H1 (cell line): ENCODE measurements at regions not wholly inside any gene's neighbourhood (a gene's known extent, or its start where the extent isn't known, plus 50 kb on each side); places are given as distances from the start of the nearest gene placed in this dataset.

Experiments used
- CTCF ChIA-PET: fragments of 300-600 bp; sonication (Branson Sonifier 250); formaldehyde crosslinking; loops from one replicate; lab custom pipeline; 2021; ENCODE audit not compliant: partially characterized antibody; lab: Charles Lee
- POLR2A ChIA-PET: fragments of 300-600 bp; sonication (Branson Sonifier 250); formaldehyde crosslinking; loops from one replicate; lab custom pipeline; 2021; ENCODE audit warnings: inconsistent platforms; ENCODE audit not compliant: partially characterized antibody; lab: Charles Lee
- DNase-seq, 2 experiments: peaks; one replicate each; pipeline versions ENCODE4 v3.0.0 to v3.0.0-alpha.2; 2010 to 2022; ENCODE audit warnings: low spot score in 2 of 2, low read depth in 1 of 2, mixed read lengths in 1 of 2
- FAIRE-seq: peaks from 2 replicates; lab custom pipeline; 2011; peaks lifted over from hg19 to GRCh38; lab: Jason Lieb, UNC
- H2AFZ ChIP-seq: 2 replicates; pipeline ENCODE4 v1.8.1; 2012; ENCODE audit warnings: low read length, inconsistent platforms
- H2AK5ac ChIP-seq: 2 replicates; pipeline ENCODE4 v1.6.1; 2013; ENCODE audit warnings: low read depth, low read length
- H2BK120ac ChIP-seq: replicated peaks from 2 replicates; pipeline ENCODE3; 2013; ENCODE audit warnings: low read depth, low read length, inconsistent platforms
- H2BK12ac ChIP-seq: 2 replicates; pipeline ENCODE4 v1.6.1; 2013; ENCODE audit warnings: low read depth, low read length
- H2BK15ac ChIP-seq: 2 replicates; pipeline ENCODE4 v1.6.1; 2013; ENCODE audit warnings: low read length
- H2BK20ac ChIP-seq: 2 replicates; pipeline ENCODE4 v1.6.1; 2013; ENCODE audit warnings: low read length
- H2BK5ac ChIP-seq: 2 replicates; pipeline ENCODE4 v1.6.1; 2013; ENCODE audit warnings: low read depth, low read length
- H3K14ac ChIP-seq: 2 replicates; pipeline ENCODE4 v1.6.1; 2013; ENCODE audit warnings: inconsistent platforms; ENCODE audit not compliant: insufficient read length
- H3K18ac ChIP-seq: 2 replicates; pipeline ENCODE4 v1.6.1; 2013; ENCODE audit warnings: low read length; ENCODE audit errors: extremely low read depth
- H3K23ac ChIP-seq: 2 replicates; pipeline ENCODE4 v1.6.1; 2013; ENCODE audit warnings: inconsistent platforms; ENCODE audit not compliant: insufficient read length
- H3K23me2 ChIP-seq: 2 replicates; pipeline ENCODE4 v1.6.1; 2013; ENCODE audit warnings: low read depth, low read length
- H3K27ac ChIP-seq: 2 replicates; pipeline ENCODE4 v1.6.1; 2011; ENCODE audit warnings: low read depth, low read length, inconsistent platforms
- H3K27me3 ChIP-seq, 4 experiments: replicated peaks in 1 of 4; 1 replicate in 1 of 4; 2 replicates in 3 of 4; pipeline versions ENCODE4 v1.6.1 to v1.8.1; 2011 to 2013; ENCODE audit warnings: low read length in 3 of 4, mild to moderate bottlenecking in 3 of 4, inconsistent platforms in 2 of 4, mixed read lengths in 2 of 4, moderate library complexity in 1 of 4; ENCODE audit not compliant: control insufficient read depth in 3 of 4, insufficient read depth in 3 of 4; ENCODE audit errors: extremely low read depth in 1 of 4
- H3K36me3 ChIP-seq, 4 experiments: 2 replicates each; pipeline versions ENCODE4 v1.6.1 to v1.8.1; 2011 to 2013; ENCODE audit warnings: mild to moderate bottlenecking in 4 of 4, low read length in 3 of 4, moderate library complexity in 2 of 4, control low read depth in 1 of 4, inconsistent platforms in 1 of 4; ENCODE audit not compliant: insufficient read depth in 4 of 4, control insufficient read depth in 2 of 4
- H3K4ac ChIP-seq: replicated peaks from 2 replicates; pipeline ENCODE3; 2013; ENCODE audit warnings: low read length, low read depth, mixed read lengths, inconsistent platforms; ENCODE audit not compliant: insufficient read length
- H3K4me1 ChIP-seq, 4 experiments: replicated peaks in 1 of 4; 1 replicate in 1 of 4; 2 replicates in 3 of 4; pipeline versions ENCODE4 v1.6.1 to v1.8.1; 2011 to 2013; ENCODE audit warnings: low read length in 3 of 4, inconsistent platforms in 2 of 4, mixed read lengths in 1 of 4; ENCODE audit not compliant: insufficient read depth in 4 of 4, control insufficient read depth in 3 of 4
- H3K4me2 ChIP-seq, 2 experiments: 2 replicates each; pipeline versions ENCODE4 v1.6.1 to v1.8.1; 2011 to 2013; ENCODE audit warnings: low read depth in 2 of 2, low read length in 2 of 2, control low read depth in 1 of 2, inconsistent platforms in 1 of 2, mild to moderate bottlenecking in 1 of 2; ENCODE audit not compliant: insufficient read depth in 1 of 2
- H3K4me3 ChIP-seq, 4 experiments: fragments of 200-600, 300-600 bp in 1 of 4; sonication (generic), shearing (Covaris generic), sonication (Bioruptor Twin) in 1 of 4; 2 replicates each; pipeline versions ENCODE4 v1.5.1 to v1.8.1; 2011 to 2016; ENCODE audit warnings: low read length in 4 of 4, low read depth in 3 of 4, control low read depth in 2 of 4, inconsistent platforms in 2 of 4, mild to moderate bottlenecking in 2 of 4, mixed read lengths in 1 of 4, moderate library complexity in 1 of 4; ENCODE audit not compliant: insufficient read depth in 2 of 4; ENCODE audit errors: extremely low read depth in 1 of 4
- H3K56ac ChIP-seq: replicated peaks from 2 replicates; pipeline ENCODE3; 2013; ENCODE audit warnings: low read depth, mild to moderate bottlenecking, mixed read lengths, low read length, inconsistent platforms; ENCODE audit not compliant: insufficient read length
- H3K79me1 ChIP-seq: 2 replicates; pipeline ENCODE4 v1.6.1; 2013; ENCODE audit warnings: low read depth, low read length, control low read depth
- H3K79me2 ChIP-seq, 2 experiments: 2 replicates each; pipeline versions ENCODE4 v1.6.1 to v1.8.1; 2012 to 2013; ENCODE audit warnings: low read length in 2 of 2, mild to moderate bottlenecking in 2 of 2, inconsistent platforms in 1 of 2; ENCODE audit not compliant: insufficient read depth in 2 of 2, control insufficient read depth in 1 of 2
- H3K9ac ChIP-seq, 4 experiments: replicated peaks in 1 of 4; 1 replicate in 1 of 4; 2 replicates in 3 of 4; pipeline versions ENCODE4 v1.6.1 to v1.8.1; 2011 to 2013; ENCODE audit warnings: low read depth in 3 of 4, low read length in 3 of 4, control low read depth in 2 of 4, mild to moderate bottlenecking in 2 of 4, moderate library complexity in 2 of 4, inconsistent platforms in 1 of 4; ENCODE audit errors: extremely low read depth in 1 of 4
- H3K9me3 ChIP-seq, 2 experiments: 2 replicates each; pipeline versions ENCODE4 v1.6.1 to v1.8.1; 2012 to 2013; ENCODE audit warnings: mild to moderate bottlenecking in 2 of 2, moderate library complexity in 2 of 2, control low read depth in 1 of 2, inconsistent platforms in 1 of 2, low read depth in 1 of 2, low read length in 1 of 2, mixed read lengths in 1 of 2; ENCODE audit not compliant: insufficient read depth in 2 of 2
- H4K20me1 ChIP-seq, 2 experiments: replicated peaks in 1 of 2; 2 replicates each; pipeline versions ENCODE3 to v1.8.1; 2011 to 2013; ENCODE audit warnings: inconsistent platforms in 2 of 2, low read length in 2 of 2, mild to moderate bottlenecking in 1 of 2; ENCODE audit not compliant: insufficient read depth in 2 of 2, control insufficient read depth in 1 of 2
- H4K5ac ChIP-seq: 2 replicates; pipeline ENCODE4 v1.6.1; 2013; ENCODE audit warnings: low read length, low read depth, mixed read lengths, inconsistent platforms; ENCODE audit not compliant: insufficient read length
- H4K8ac ChIP-seq: 2 replicates; pipeline ENCODE4 v1.8.0; 2013; ENCODE audit warnings: mild to moderate bottlenecking, moderate library complexity, low read length, inconsistent platforms; ENCODE audit not compliant: insufficient read depth; ENCODE audit errors: extremely low read depth
- H4K91ac ChIP-seq: replicated peaks from 2 replicates; pipeline ENCODE3; 2013; ENCODE audit warnings: low read length, mixed read lengths, inconsistent platforms; ENCODE audit not compliant: insufficient read length
- BCL11A ChIP-seq, 2 experiments: IDR thresholded peaks; one replicate each; pipeline ENCODE4 v1.6.1; 2011; ENCODE audit warnings: low read depth in 2 of 2, low read length in 2 of 2, mild to moderate bottlenecking in 2 of 2
- BRCA1 ChIP-seq: IDR thresholded peaks from 2 replicates; pipeline ENCODE4 v1.6.1; 2012; ENCODE audit warnings: low read depth, low read length, improper control_type of control experiment
- CEBPB ChIP-seq: IDR thresholded peaks from 2 replicates; pipeline ENCODE4 v1.6.1; 2012; ENCODE audit warnings: low read depth, low read length
- CHD2 ChIP-seq: IDR thresholded peaks from 2 replicates; pipeline ENCODE4 v1.6.1; 2012; ENCODE audit warnings: low read length, improper control_type of control experiment
- JUND ChIP-seq: IDR thresholded peaks from 2 replicates; pipeline ENCODE4 v1.6.1; 2011; ENCODE audit warnings: mild to moderate bottlenecking, improper control_type of control experiment, low read length
- KDM4A ChIP-seq: IDR thresholded peaks from one replicate; pipeline ENCODE4 v1.7.1; 2012; ENCODE audit warnings: low read depth, mild to moderate bottlenecking, moderate library complexity, low read length, inconsistent platforms; ENCODE audit not compliant: severe bottlenecking
- KDM5A ChIP-seq: fragments of 200-600 bp; IDR thresholded peaks from 2 replicates; pipeline ENCODE4 v1.7.1; 2012; ENCODE audit warnings: mild to moderate bottlenecking, low read length, inconsistent platforms, mixed read lengths
- MAX ChIP-seq: IDR thresholded peaks from 2 replicates; pipeline ENCODE4 v1.6.1; 2012; ENCODE audit warnings: inconsistent platforms
- NANOG ChIP-seq: IDR thresholded peaks from 2 replicates; pipeline ENCODE4 v1.6.1; 2011; ENCODE audit warnings: low read length, low read depth, mild to moderate bottlenecking, inconsistent platforms; ENCODE audit not compliant: insufficient read depth, poor library complexity, severe bottlenecking
- PHF8 ChIP-seq: fragments of 200-600 bp; sonication (generic); conservative IDR thresholded peaks from 2 replicates; pipeline ENCODE4 v1.7.1; 2012; ENCODE audit warnings: low read depth, mild to moderate bottlenecking, inconsistent platforms, low read length, moderate library complexity
- RFX5 ChIP-seq: IDR thresholded peaks from 2 replicates; pipeline ENCODE4 v1.6.1; 2011; ENCODE audit warnings: low read depth, low read length, improper control_type of control experiment, borderline replicate concordance
- SP4 ChIP-seq: IDR thresholded peaks from 2 replicates; pipeline ENCODE4 v1.6.1; 2012; ENCODE audit warnings: low read length, inconsistent platforms
- TAF7 ChIP-seq: optimal IDR thresholded peaks from 2 replicates; pipeline ENCODE3; 2011; ENCODE audit warnings: low read depth, mild to moderate bottlenecking, inconsistent platforms, low read length, moderate library complexity, borderline replicate concordance
- TBP ChIP-seq: IDR thresholded peaks from 2 replicates; pipeline ENCODE4 v1.6.1; 2011; ENCODE audit warnings: low read depth, low read length, improper control_type of control experiment
- TCF12 ChIP-seq: IDR thresholded peaks from 2 replicates; pipeline ENCODE4 v1.6.1; 2011; ENCODE audit warnings: low read depth, mild to moderate bottlenecking, low read length
- WGBS, 2 experiments: shearing (Covaris generic) in 1 of 2; methylation state at CpG; one replicate each; pipeline versions ENCODE4 v1.1.6 to v1.1.7; 2013 to 2015; ENCODE audit warnings: low lambda C conversion rate in 2 of 2, mixed read lengths in 2 of 2, inconsistent platforms in 1 of 2, low coverage in 1 of 2, missing lambda C conversion rate in 1 of 2; ENCODE audit not compliant: insufficient replicate concordance in 2 of 2, insufficient coverage in 1 of 2, insufficient read length in 1 of 2; ENCODE audit errors: extremely low coverage in 1 of 2, missing lambda C conversion rate in 1 of 2; 5-methylcytosine and 5-hydroxymethylcytosine counted together

GRCh38 chr10:93245147-93245546 is 171.5 kb downstream of the CYP26A1 start:
- DNase-seq (no peak), FAIRE-seq (no peak)
- Histone ChIP-seq H3K4me2 (no peak overlapping the region), H3K27ac (no peak overlapping the region), H2BK20ac (no peak overlapping the region; the same call in 1 of the 2 replicates), H2BK120ac (no peak overlapping the region), H4K8ac (no peak overlapping the region), H3K79me2 (no peaks in the 10 kb centered on the region), H3K9ac (no peak overlapping the region), H2BK5ac (no peak overlapping the region), H4K91ac (no peak overlapping the region), H3K79me1 (no peaks in the 10 kb centered on the region), H2AK5ac (no peak overlapping the region), H3K23ac (no peak overlapping the region), H2BK15ac (no peak overlapping the region), H4K20me1 (no peaks in the 10 kb centered on the region), H2AFZ (no peak overlapping the region), H3K56ac (no peak overlapping the region), H3K4ac (no peak overlapping the region), H3K18ac (no peak overlapping the region), H4K5ac (no peak overlapping the region), H3K23me2 (no peaks in the 10 kb centered on the region), H3K9me3 (no peaks in the 10 kb centered on the region), H3K14ac (no peak overlapping the region), H3K36me3 (no peaks in the 10 kb centered on the region), H3K4me3 (no peak overlapping the region), H3K27me3 (no peaks in the 10 kb centered on the region), H3K4me1 (peaks cover 0 to 2% (median under 1%) of the 10 kb centered on the region in 4 experiments; a peak in 1 of 7 replicates), H2BK12ac (no peak overlapping the region)
- ChIA-PET CTCF (no interaction called here), POLR2A (no interaction called here)
- WGBS, 2 experiments, result 95% methylated on average over 1 of the region's 1 CpG; no CpG with 5 or more reads in 1 of the 2 experiments
- no peak for TF ChIP-seq TCF12
- TF ChIP-seq BCL11A (IDR thresholded peaks at IDR 0.05; ENCODE audit: low read depth in 2 of 2, low read length in 2 of 2), result no peak
- no peak for TF ChIP-seq NANOG
- no peak for TF ChIP-seq CEBPB
- TF ChIP-seq SP4, result no peak
- TF ChIP-seq JUND, result no peak
- TF ChIP-seq BRCA1, result no peak
- no peak for TF ChIP-seq PHF8
- no peak for TF ChIP-seq MAX
- TF ChIP-seq TBP, result no peak
- no peak for TF ChIP-seq CHD2
- no peak for TF ChIP-seq TAF7
- no peak for TF ChIP-seq RFX5
- TF ChIP-seq KDM5A, result no peak
- TF ChIP-seq KDM4A, result no peak
